Keratinocyte (primary cell): ENCODE measurements at regions not wholly inside any gene's neighbourhood (a gene's known extent, or its start where the extent isn't known, plus 50 kb on each side); places are given as distances from the start of the nearest gene placed in this dataset.

Experiments
- DNase-seq: peaks from one replicate; pipeline ENCODE4 v3.0.0-alpha.2; 2011; ENCODE audit warnings: low read depth, missing footprints, low spot score
- FAIRE-seq: peaks from 2 replicates; lab custom pipeline; 2011; peaks lifted over from hg19 to GRCh38; lab: Jason Lieb, UNC
- H2AFZ ChIP-seq: 2 replicates; pipeline ENCODE4 v1.6.0; 2012; ENCODE audit warnings: low read length, control low read depth, inconsistent platforms; ENCODE audit not compliant: control insufficient read depth
- H3K27ac ChIP-seq: 2 replicates; pipeline ENCODE4 v1.5.1; 2011; ENCODE audit warnings: low read length; ENCODE audit not compliant: control insufficient read depth, insufficient read depth
- H3K27me3 ChIP-seq: 3 replicates; pipeline ENCODE4 v1.6.0; 2011; ENCODE audit warnings: low read length; ENCODE audit not compliant: control insufficient read depth, insufficient read depth; ENCODE audit errors: extremely low read depth
- H3K36me3 ChIP-seq, 2 experiments: 2 replicates in 1 of 2; 3 replicates in 1 of 2; pipeline ENCODE4 v1.5.1; 2011; ENCODE audit warnings: low read length in 2 of 2, mild to moderate bottlenecking in 1 of 2; ENCODE audit not compliant: control insufficient read depth in 2 of 2, insufficient read depth in 2 of 2; ENCODE audit errors: extremely low read depth in 1 of 2
- H3K4me1 ChIP-seq: 3 replicates; pipeline ENCODE4 v1.5.1; 2011; ENCODE audit warnings: low read length; ENCODE audit not compliant: control insufficient read depth, insufficient read depth; ENCODE audit errors: extremely low read depth
- H3K4me2 ChIP-seq: 3 replicates; pipeline ENCODE4 v1.6.0; 2011; ENCODE audit warnings: low read depth, low read length; ENCODE audit not compliant: control insufficient read depth, insufficient read depth; ENCODE audit errors: extremely low read depth
- H3K4me3 ChIP-seq, 3 experiments: fragments of 200-600 bp in 1 of 3; sonication (generic) in 1 of 3; 2 replicates in 2 of 3; 3 replicates in 1 of 3; pipeline ENCODE4 v1.5.1; 2011 to 2016; ENCODE audit warnings: low read length in 3 of 3, mild to moderate bottlenecking in 3 of 3, control low read depth in 2 of 3, inconsistent platforms in 1 of 3, low read depth in 1 of 3, mixed read lengths in 1 of 3, mixed run types in 1 of 3, moderate library complexity in 1 of 3; ENCODE audit not compliant: control insufficient read depth in 2 of 3, insufficient read depth in 2 of 3; ENCODE audit errors: extremely low read depth in 1 of 3
- H3K79me2 ChIP-seq: 2 replicates; pipeline ENCODE4 v1.6.0; 2012; ENCODE audit warnings: low read length; ENCODE audit not compliant: control insufficient read depth, insufficient read depth
- H3K9ac ChIP-seq: 3 replicates; pipeline ENCODE4 v1.6.0; 2011; ENCODE audit warnings: low read length; ENCODE audit not compliant: control insufficient read depth, insufficient read depth; ENCODE audit errors: extremely low read depth
- H3K9me1 ChIP-seq: 3 replicates; pipeline ENCODE4 v1.6.0; 2011; ENCODE audit warnings: low read length; ENCODE audit not compliant: control insufficient read depth, insufficient read depth; ENCODE audit errors: extremely low read depth
- H3K9me3 ChIP-seq: 2 replicates; pipeline ENCODE4 v1.5.1; 2012; ENCODE audit warnings: low read depth, low read length; ENCODE audit not compliant: control insufficient read depth
- H4K20me1 ChIP-seq: 3 replicates; pipeline ENCODE4 v1.6.0; 2011; ENCODE audit warnings: low read length; ENCODE audit not compliant: control insufficient read depth, insufficient read depth; ENCODE audit errors: extremely low read depth
- CTCF ChIP-seq, 3 experiments: IDR thresholded peaks in 1 of 3; conservative IDR thresholded peaks in 1 of 3; optimal IDR thresholded peaks in 1 of 3; 2 replicates in 2 of 3; 3 replicates in 1 of 3; pipeline versions ENCODE3 to v1.5.1; 2011; ENCODE audit warnings: low read length in 3 of 3, mild to moderate bottlenecking in 3 of 3, moderate library complexity in 2 of 3, control low read depth in 1 of 3, inconsistent platforms in 1 of 3; ENCODE audit not compliant: insufficient read depth in 2 of 3; ENCODE audit errors: extremely low read depth in 1 of 3
- EZH2 ChIP-seq: IDR thresholded peaks from one replicate; pipeline ENCODE4 v1.6.1; 2012; ENCODE audit warnings: inconsistent platforms, mild to moderate bottlenecking, low read length, moderate library complexity
- dilution Hi-C: fragments of 300-500 bp; cut with MboI; formaldehyde crosslinking; loops from one replicate; pipeline ENCODE4 v1.7.0; 2020; ENCODE audit warnings: low sequenced_read_pairs; ENCODE audit not compliant: extremely low pct_ligation_motif_present

GRCh38 chr15:39327005-39327730 lies 253.7 kb upstream of the THBS1 start:
- no peak overlapping the region for H3K27ac ChIP-seq
- no peaks in the 10 kb centered on the region for H3K27me3 ChIP-seq
- no peak overlapping the region for H2AFZ ChIP-seq
- dilution Hi-C loops: no loop called here
- no peaks in the 10 kb centered on the region for H3K9me3 ChIP-seq
- H3K79me2 ChIP-seq: no peaks in the 10 kb centered on the region
- peaks cover 12% of the 10 kb centered on the region for H3K4me1 ChIP-seq
- H3K4me3 ChIP-seq: no peak overlapping the region
- H3K9me1 ChIP-seq: no peaks in the 10 kb centered on the region
- no peaks in the 10 kb centered on the region for H4K20me1 ChIP-seq
- TF ChIP-seq CTCF (optimal IDR thresholded peaks at IDR 0.05 in 1 of 3, IDR thresholded peaks at IDR 0.05 in 1 of 3, conservative IDR thresholded peaks at IDR 0.05 in 1 of 3; ENCODE audit: extremely low read depth in 1 of 3, insufficient read depth in 2 of 3, low read length in 3 of 3) (no peak), EZH2 (no peak)
- no peak overlapping the region for H3K4me2 ChIP-seq
- no peaks in the 10 kb centered on the region for H3K36me3 ChIP-seq
- FAIRE-seq (no peak), DNase-seq (no peak)
- no peak overlapping the region for H3K9ac ChIP-seq

GRCh38 chr15:39330061-39330460 lies 250.8 kb upstream of the THBS1 start:
- dilution Hi-C loops: no loop called here
- DNase-seq: no peak
- FAIRE-seq: no peak
- Histone ChIP-seq H3K4me2 (no peak overlapping the region), H3K9ac (no peak overlapping the region), H3K4me1 (peaks cover 24% of the 10 kb centered on the region), H3K9me1 (no peaks in the 10 kb centered on the region), H3K36me3 (no peaks in the 10 kb centered on the region), H3K27me3 (no peaks in the 10 kb centered on the region), H3K4me3 (no peak overlapping the region), H2AFZ (no peak overlapping the region), H4K20me1 (no peaks in the 10 kb centered on the region), H3K27ac (no peak overlapping the region), H3K79me2 (no peaks in the 10 kb centered on the region), H3K9me3 (no peaks in the 10 kb centered on the region)
- TF ChIP-seq CTCF (optimal IDR thresholded peaks at IDR 0.05 in 1 of 3, IDR thresholded peaks at IDR 0.05 in 1 of 3, conservative IDR thresholded peaks at IDR 0.05 in 1 of 3; ENCODE audit: extremely low read depth in 1 of 3, insufficient read depth in 2 of 3, low read length in 3 of 3) (no peak), EZH2 (no peak)
